ENCODE measurements at regions not wholly inside any gene's neighbourhood (a gene's known extent, or its start where the extent isn't known, plus 50 kb on each side); places are given as distances from the start of the nearest gene placed in this dataset.
"Not testable (repeated sequence)": the region's sequence is repeated elsewhere in the genome, so short reads cannot be mapped to it uniquely, and the experiment has no call there.

DNA sequence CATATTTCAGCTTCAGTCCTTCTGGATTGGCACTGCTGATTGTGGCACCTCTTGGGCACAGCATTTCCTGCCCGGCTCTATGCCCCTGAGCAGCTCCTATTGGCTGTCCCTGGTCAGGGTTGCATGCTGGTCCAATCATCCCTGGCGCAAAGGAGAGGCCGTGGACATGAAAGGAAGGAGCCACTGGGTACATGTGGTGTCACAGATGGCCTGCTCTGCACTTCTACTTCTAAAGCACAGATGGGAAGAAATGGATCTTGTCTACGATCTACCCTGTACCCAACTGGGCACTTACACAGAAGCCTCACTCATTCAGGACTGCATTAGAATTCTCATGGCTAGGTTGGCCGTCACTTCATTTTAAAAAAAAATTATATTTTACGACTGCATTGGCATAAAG, 232.5 kb downstream of the SHQ1 start:
- intact Hi-C loops (cut with DNase I), result no loop called here
- H3K27ac ChIP-seq, result no peak overlapping the region
- no peaks in the 10 kb centered on the region for H3K27me3 ChIP-seq
- ATAC-seq (no peak), DNase-seq (no peak)
- WGBS (ENCODE audit: insufficient coverage, low coverage, low lambda C conversion rate, missing lambda C conversion rate), result 92% methylated on average over 6 of the region's 6 CpGs
- H3K4me1 ChIP-seq, result peaks cover 0 to 13% (median 0%) of the 10 kb centered on the region in 4 donors
- no peak for TF ChIP-seq POLR2A (IDR thresholded peaks at IDR 0.05)
- TF ChIP-seq, protein P1, sequence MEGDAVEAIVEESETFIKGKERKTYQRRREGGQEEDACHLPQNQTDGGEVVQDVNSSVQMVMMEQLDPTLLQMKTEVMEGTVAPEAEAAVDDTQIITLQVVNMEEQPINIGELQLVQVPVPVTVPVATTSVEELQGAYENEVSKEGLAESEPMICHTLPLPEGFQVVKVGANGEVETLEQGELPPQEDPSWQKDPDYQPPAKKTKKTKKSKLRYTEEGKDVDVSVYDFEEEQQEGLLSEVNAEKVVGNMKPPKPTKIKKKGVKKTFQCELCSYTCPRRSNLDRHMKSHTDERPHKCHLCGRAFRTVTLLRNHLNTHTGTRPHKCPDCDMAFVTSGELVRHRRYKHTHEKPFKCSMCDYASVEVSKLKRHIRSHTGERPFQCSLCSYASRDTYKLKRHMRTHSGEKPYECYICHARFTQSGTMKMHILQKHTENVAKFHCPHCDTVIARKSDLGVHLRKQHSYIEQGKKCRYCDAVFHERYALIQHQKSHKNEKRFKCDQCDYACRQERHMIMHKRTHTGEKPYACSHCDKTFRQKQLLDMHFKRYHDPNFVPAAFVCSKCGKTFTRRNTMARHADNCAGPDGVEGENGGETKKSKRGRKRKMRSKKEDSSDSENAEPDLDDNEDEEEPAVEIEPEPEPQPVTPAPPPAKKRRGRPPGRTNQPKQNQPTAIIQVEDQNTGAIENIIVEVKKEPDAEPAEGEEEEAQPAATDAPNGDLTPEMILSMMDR (IDR thresholded peaks at IDR 0.05), result no peak
- H3K9me3 ChIP-seq, result no peaks in the 10 kb centered on the region
- H3K4me3 ChIP-seq, result no peak overlapping the region
- no peaks in the 10 kb centered on the region for H3K36me3 ChIP-seq

DNA sequence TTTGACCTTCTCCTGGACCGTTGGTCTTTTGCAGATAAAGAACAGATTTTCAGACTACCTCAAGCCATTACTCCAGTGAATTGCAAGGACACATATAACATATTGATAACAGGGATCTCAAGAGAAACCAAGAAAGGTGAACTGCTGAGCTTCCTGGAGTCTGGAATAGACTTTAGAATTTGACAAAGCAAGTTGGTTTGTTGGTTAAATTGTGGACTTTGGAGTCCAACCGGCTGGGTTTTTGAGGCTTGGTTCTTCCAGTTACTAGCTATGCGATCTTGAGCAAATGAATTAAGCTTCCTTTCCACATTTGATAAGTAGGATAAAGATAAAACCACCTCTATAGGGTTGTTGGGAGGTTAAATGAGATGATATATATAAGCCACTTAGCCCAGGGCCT, 233.1 kb downstream of the SHQ1 start:
- H3K4me1 ChIP-seq, result peaks cover 0 to 13% (median 0%) of the 10 kb centered on the region in 4 donors
- intact Hi-C loops (cut with DNase I), result no loop called here
- no peaks in the 10 kb centered on the region for H3K36me3 ChIP-seq
- 45% methylated on average over 3 of the region's 3 CpGs for WGBS (ENCODE audit: insufficient coverage, low coverage, low lambda C conversion rate, missing lambda C conversion rate)
- H3K4me3 ChIP-seq, result no peak overlapping the region
- TF ChIP-seq, protein P1 (IDR thresholded peaks at IDR 0.05), result no peak
- no peak for TF ChIP-seq POLR2A (IDR thresholded peaks at IDR 0.05)
- H3K9me3 ChIP-seq, result no peaks in the 10 kb centered on the region
- no peak for DNase-seq
- no peak overlapping the region for H3K27ac ChIP-seq
- H3K27me3 ChIP-seq, result no peaks in the 10 kb centered on the region
- peak in 2 of 4 donors; percentile 47 to 63 for ATAC-seq

DNA sequence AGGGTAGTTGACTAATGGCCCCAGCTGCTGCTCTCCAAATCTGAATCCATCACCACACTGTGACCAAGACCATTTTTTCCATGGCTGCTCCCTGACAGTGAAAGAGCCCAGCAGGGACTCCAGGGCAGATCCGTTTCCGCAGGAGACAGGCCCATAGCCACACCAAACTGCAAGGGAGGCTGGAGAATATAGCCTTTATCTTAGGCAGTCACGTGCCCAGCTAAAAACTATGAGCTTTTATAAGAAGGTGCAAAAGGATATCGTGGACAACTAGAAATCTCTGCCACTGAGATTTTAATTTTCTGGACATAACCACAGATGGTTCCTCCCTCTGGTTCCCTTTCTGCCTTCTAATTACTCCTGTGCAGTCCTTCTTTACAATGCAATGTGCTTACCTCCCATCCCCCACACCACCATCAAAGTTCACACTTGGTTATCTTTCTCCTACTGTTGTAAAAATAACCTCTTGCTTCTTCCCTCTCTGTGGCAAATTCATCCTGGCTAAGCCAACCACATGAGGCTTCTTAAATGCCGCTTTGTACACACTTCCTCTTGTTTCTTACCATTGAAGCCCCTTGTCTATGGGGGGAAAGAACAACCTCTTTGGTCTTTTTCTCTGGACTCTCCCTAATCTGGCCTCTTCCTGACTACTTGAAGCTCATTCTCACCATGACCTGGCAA, 233.7 kb downstream of the SHQ1 start:
- intact Hi-C loops (cut with DNase I), result no loop called here
- TF ChIP-seq POLR2A (IDR thresholded peaks at IDR 0.05), result no peak
- TF ChIP-seq, protein P1 (IDR thresholded peaks at IDR 0.05), result no peak
- Histone ChIP-seq H3K9me3 (no peaks in the 10 kb centered on the region), H3K27ac (no peak overlapping the region), H3K4me3 (no peak overlapping the region), H3K27me3 (no peaks in the 10 kb centered on the region), H3K4me1 (peaks cover 0 to 13% (median 0%) of the 10 kb centered on the region in 4 donors), H3K36me3 (no peaks in the 10 kb centered on the region)
- WGBS (ENCODE audit: insufficient coverage, low coverage, low lambda C conversion rate, missing lambda C conversion rate), result 63% methylated on average over 3 of the region's 5 CpGs
- DNase-seq (no peak), ATAC-seq (no peak)

DNA sequence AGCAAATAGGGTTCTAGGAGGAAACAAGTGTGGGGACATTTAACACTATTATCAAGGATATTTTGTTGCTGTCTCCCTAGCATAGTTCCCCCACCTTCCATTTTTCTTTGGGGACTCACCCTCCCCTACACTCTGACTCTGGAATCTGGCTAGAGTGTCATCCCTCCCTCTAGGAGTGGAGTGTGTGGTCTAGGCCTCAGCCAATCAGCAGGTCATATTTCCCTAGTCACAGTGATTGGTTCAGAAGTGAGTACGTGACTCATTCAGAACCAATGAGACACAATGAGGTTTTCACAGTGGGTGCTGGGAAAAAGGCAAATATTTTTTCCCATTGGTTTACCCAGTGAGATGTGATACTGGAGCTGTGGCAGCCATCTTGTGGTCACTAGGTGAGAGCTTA, 234.4 kb downstream of the SHQ1 start:
- Histone ChIP-seq H3K4me3 (no peak overlapping the region), H3K4me1 (peaks cover 0 to 13% (median 0%) of the 10 kb centered on the region in 4 donors), H3K27ac (no peak overlapping the region), H3K27me3 (no peaks in the 10 kb centered on the region), H3K36me3 (no peaks in the 10 kb centered on the region), H3K9me3 (no peaks in the 10 kb centered on the region)
- WGBS (ENCODE audit: insufficient coverage, low coverage, low lambda C conversion rate, missing lambda C conversion rate), result 100% methylated on average over 1 of the region's 1 CpG
- TF ChIP-seq, protein P1 (IDR thresholded peaks at IDR 0.05), result no peak
- no peak for TF ChIP-seq POLR2A (IDR thresholded peaks at IDR 0.05)
- no peak for DNase-seq
- no peak for ATAC-seq
- intact Hi-C loops (cut with DNase I), result no loop called here

DNA sequence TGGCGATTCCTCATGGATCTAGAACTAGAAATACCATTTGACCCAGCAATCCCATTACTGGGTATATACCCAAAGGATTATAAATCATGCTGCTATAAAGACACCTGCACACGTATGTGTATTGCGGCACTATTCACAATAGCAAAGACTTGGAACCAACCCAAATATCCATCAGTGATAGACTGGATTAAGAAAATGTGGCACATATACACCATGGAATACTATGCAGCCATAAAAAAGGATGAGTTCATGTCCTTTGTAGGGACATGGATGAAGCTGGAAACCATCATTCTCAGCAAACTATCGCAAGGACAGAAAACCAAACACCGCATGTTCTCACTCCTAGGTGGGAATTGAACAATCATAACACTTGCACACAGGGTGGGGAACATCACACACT, 239.1 kb downstream of the SHQ1 start:
- ATAC-seq; H3K4me1 ChIP-seq; intact Hi-C loops (cut with DNase I); H3K4me3 ChIP-seq; H3K36me3 ChIP-seq; H3K27me3 ChIP-seq; DNase-seq; H3K9me3 ChIP-seq; H3K27ac ChIP-seq: not testable (repeated sequence)
- WGBS (ENCODE audit: insufficient coverage, low coverage, low lambda C conversion rate, missing lambda C conversion rate), result 93% methylated on average over 5 of the region's 5 CpGs

Data from right lobe of liver (tissue), 6 donors.